GM23248 (cell line): ENCODE measurements at regions not wholly inside any gene's neighbourhood (a gene's known extent, or its start where the extent isn't known, plus 50 kb on each side); places are given as distances from the start of the nearest gene placed in this dataset.

Experiments
- DNase-seq: peaks from one replicate; pipeline ENCODE4 v3.0.0-alpha.2; 2015
- H2AFZ ChIP-seq: fragments of 200-600 bp; sonication (generic); 2 replicates; pipeline ENCODE4 v1.6.1; 2016; ENCODE audit warnings: antibody characterized with exemption
- H3F3A ChIP-seq: fragments of 200-600 bp; sonication (generic); 2 replicates; pipeline ENCODE4 v1.6.1; 2016; ENCODE audit warnings: mild to moderate bottlenecking, antibody characterized with exemption, mixed run types; ENCODE audit not compliant: insufficient read depth
- H3K27ac ChIP-seq: fragments of 200-600 bp; sonication (generic); 2 replicates; pipeline ENCODE4 v1.5.1; 2016; ENCODE audit warnings: mild to moderate bottlenecking
- H3K27me3 ChIP-seq: fragments of 200-600 bp; sonication (generic); replicated peaks from 2 replicates; pipeline ENCODE4 v1.6.1; 2016; ENCODE audit warnings: mild to moderate bottlenecking; ENCODE audit not compliant: insufficient read depth
- H3K36me3 ChIP-seq: fragments of 200-600 bp; sonication (generic); 2 replicates; pipeline ENCODE4 v1.6.1; 2016; ENCODE audit warnings: low read depth, mild to moderate bottlenecking
- H3K4me1 ChIP-seq: fragments of 200-600 bp; sonication (generic); 2 replicates; pipeline ENCODE4 v1.6.1; 2016; ENCODE audit warnings: mild to moderate bottlenecking; ENCODE audit not compliant: insufficient read depth
- H3K4me2 ChIP-seq: fragments of 200-600 bp; sonication (generic); one replicate; pipeline ENCODE4 v1.6.1; 2016; ENCODE audit warnings: mild to moderate bottlenecking; ENCODE audit not compliant: unreplicated experiment
- H3K4me3 ChIP-seq: fragments of 200-600 bp; sonication (generic); 2 replicates; pipeline ENCODE4 v1.5.1; 2016; ENCODE audit warnings: mild to moderate bottlenecking
- H3K79me2 ChIP-seq: fragments of 200-600 bp; sonication (generic); 2 replicates; pipeline ENCODE4 v1.6.1; 2016; ENCODE audit warnings: mild to moderate bottlenecking; ENCODE audit not compliant: insufficient read depth
- H3K9ac ChIP-seq: fragments of 200-600 bp; sonication (generic); 2 replicates; pipeline ENCODE4 v1.6.1; 2016; ENCODE audit warnings: mild to moderate bottlenecking
- H3K9me2 ChIP-seq: fragments of 200-600 bp; sonication (generic); 2 replicates; pipeline ENCODE4 v1.6.1; 2016; ENCODE audit warnings: mixed run types, mild to moderate bottlenecking, moderate library complexity; ENCODE audit not compliant: insufficient read depth
- H3K9me3 ChIP-seq: fragments of 200-600 bp; sonication (generic); one replicate; pipeline ENCODE4 v1.6.1; 2017; ENCODE audit warnings: low read depth
- H4K20me1 ChIP-seq: fragments of 200-600 bp; sonication (generic); 2 replicates; pipeline ENCODE4 v1.6.0; 2016; ENCODE audit not compliant: insufficient read depth
- EZH2 ChIP-seq: fragments of 200-600 bp; sonication (generic); IDR thresholded peaks from 2 replicates; pipeline ENCODE4 v1.6.1; 2018; ENCODE audit warnings: antibody characterized with exemption, mild to moderate bottlenecking; ENCODE audit not compliant: insufficient read depth, poor library complexity, severe bottlenecking
- EZH2phosphoT487 ChIP-seq: fragments of 200-600 bp; sonication (generic); IDR thresholded peaks from 2 replicates; pipeline ENCODE4 v1.6.1; 2018; ENCODE audit warnings: antibody characterized with exemption, moderate library complexity, mild to moderate bottlenecking, low read depth; ENCODE audit not compliant: insufficient read depth
- WGBS, 2 experiments: methylation state at CpG; one replicate each; pipeline ENCODE4 v1.1.6; 2015 to 2017; ENCODE audit warnings: low lambda C conversion rate in 2 of 2, low coverage in 1 of 2; ENCODE audit errors: missing lambda C conversion rate in 2 of 2; 5-methylcytosine and 5-hydroxymethylcytosine counted together
- in situ Hi-C: fragments of 300-500 bp; cut with MboI; formaldehyde crosslinking; loops from 2 replicates; pipeline ENCODE4 v1.15.0; 2020

GRCh38 chr14:94876306-94876705 lies 106.4 kb upstream of the GSC start:
- in situ Hi-C loops, result no loop called here

DNA sequence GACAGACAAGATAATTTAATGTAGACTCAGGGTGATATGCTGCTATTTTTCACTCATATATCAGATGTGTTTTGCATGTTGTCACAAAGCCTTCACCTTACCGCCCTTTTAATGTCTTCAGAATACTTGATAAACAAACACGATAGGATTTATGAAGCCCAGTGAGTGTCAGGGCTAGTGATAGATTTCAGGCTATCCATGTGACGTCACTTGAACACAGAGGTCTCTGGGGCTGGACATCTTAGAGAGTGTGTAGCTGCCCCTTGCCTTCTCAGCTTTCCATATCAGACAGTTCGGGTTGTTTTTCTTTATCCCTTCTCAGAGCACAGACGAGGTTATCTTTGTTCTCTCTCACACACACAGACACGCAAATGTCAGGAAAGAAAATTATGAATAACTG lies 105.3 kb upstream of the GSC start:
- no peaks in the 10 kb centered on the region for H4K20me1 ChIP-seq
- no peak for DNase-seq
- no peak overlapping the region for H3K4me2 ChIP-seq
- H3K9me3 ChIP-seq, result no peaks in the 10 kb centered on the region
- no peak overlapping the region for H3K9ac ChIP-seq
- in situ Hi-C loops, result no loop called here
- no peak overlapping the region for H3K4me3 ChIP-seq
- H3K4me1 ChIP-seq, result no peaks in the 10 kb centered on the region
- H3K27ac ChIP-seq, result no peak overlapping the region
- H3K27me3 ChIP-seq, result no peaks in the 10 kb centered on the region
- H3K79me2 ChIP-seq, result no peaks in the 10 kb centered on the region
- no peaks in the 10 kb centered on the region for H3F3A ChIP-seq
- no peaks in the 10 kb centered on the region for H3K9me2 ChIP-seq
- no peaks in the 10 kb centered on the region for H3K36me3 ChIP-seq
- H2AFZ ChIP-seq, result no peak overlapping the region
- no peak for TF ChIP-seq EZH2
- no peak for TF ChIP-seq EZH2phosphoT487
- WGBS, 2 experiments, result 66 to 71% methylated on average over 6 of the region's 6 CpGs

More at GRCh38 chr14:94876306-94876705, 106.4 kb upstream of the GSC start:
- H3K36me3 ChIP-seq, result no peaks in the 10 kb centered on the region
- DNase-seq, result no peak
- H3K9me2 ChIP-seq, result no peaks in the 10 kb centered on the region
- H3K4me1 ChIP-seq, result no peaks in the 10 kb centered on the region
- H3K4me2 ChIP-seq, result no peak overlapping the region
- H3K27me3 ChIP-seq, result no peaks in the 10 kb centered on the region
- no peak overlapping the region for H2AFZ ChIP-seq
- H3K9me3 ChIP-seq, result no peaks in the 10 kb centered on the region
- H3K79me2 ChIP-seq, result no peaks in the 10 kb centered on the region
- 55 to 60% methylated on average over 4 of the region's 4 CpGs for WGBS, 2 experiments
- TF ChIP-seq EZH2phosphoT487 (no peak), EZH2 (no peak)
- H3F3A ChIP-seq, result no peaks in the 10 kb centered on the region
- H3K9ac ChIP-seq, result no peak overlapping the region
- no peaks in the 10 kb centered on the region for H4K20me1 ChIP-seq
- no peak overlapping the region for H3K4me3 ChIP-seq
- no peak overlapping the region for H3K27ac ChIP-seq

DNA sequence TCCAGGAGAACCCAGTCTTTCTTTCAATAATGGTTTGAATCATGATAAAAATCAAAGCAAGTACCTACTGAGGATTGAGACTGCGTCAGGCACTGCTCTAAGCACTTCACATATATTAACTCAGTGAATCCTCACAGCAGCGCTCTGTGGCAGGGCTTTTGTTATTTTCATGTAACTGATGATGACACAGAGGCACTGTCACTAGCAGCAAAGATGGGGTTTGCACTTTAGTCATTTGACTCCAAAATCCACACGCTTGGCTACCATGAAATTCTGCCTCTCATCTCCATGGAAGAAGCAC lies 98.8 kb upstream of the GSC start:
- no peaks in the 10 kb centered on the region for H3K9me2 ChIP-seq
- H3K36me3 ChIP-seq, result no peaks in the 10 kb centered on the region
- H3K9me3 ChIP-seq, result no peaks in the 10 kb centered on the region
- no peak overlapping the region for H3K9ac ChIP-seq
- no peak overlapping the region for H2AFZ ChIP-seq
- H4K20me1 ChIP-seq, result no peaks in the 10 kb centered on the region
- H3K27ac ChIP-seq, result no peak overlapping the region
- no peaks in the 10 kb centered on the region for H3K4me1 ChIP-seq
- no peak overlapping the region for H3K4me3 ChIP-seq
- TF ChIP-seq EZH2phosphoT487, result no peak
- TF ChIP-seq EZH2, result no peak
- no peak overlapping the region for H3K4me2 ChIP-seq
- no peaks in the 10 kb centered on the region for H3K79me2 ChIP-seq
- no peaks in the 10 kb centered on the region for H3F3A ChIP-seq
- WGBS, 2 experiments, result 82 to 88% methylated on average over 3 of the region's 3 CpGs
- DNase-seq, result no peak
- in situ Hi-C loops, result no loop called here
- 0 out of 2 replicates have a peak, but pooled peaks cover 3% of the 10 kb centered on the region for H3K27me3 ChIP-seq

DNA sequence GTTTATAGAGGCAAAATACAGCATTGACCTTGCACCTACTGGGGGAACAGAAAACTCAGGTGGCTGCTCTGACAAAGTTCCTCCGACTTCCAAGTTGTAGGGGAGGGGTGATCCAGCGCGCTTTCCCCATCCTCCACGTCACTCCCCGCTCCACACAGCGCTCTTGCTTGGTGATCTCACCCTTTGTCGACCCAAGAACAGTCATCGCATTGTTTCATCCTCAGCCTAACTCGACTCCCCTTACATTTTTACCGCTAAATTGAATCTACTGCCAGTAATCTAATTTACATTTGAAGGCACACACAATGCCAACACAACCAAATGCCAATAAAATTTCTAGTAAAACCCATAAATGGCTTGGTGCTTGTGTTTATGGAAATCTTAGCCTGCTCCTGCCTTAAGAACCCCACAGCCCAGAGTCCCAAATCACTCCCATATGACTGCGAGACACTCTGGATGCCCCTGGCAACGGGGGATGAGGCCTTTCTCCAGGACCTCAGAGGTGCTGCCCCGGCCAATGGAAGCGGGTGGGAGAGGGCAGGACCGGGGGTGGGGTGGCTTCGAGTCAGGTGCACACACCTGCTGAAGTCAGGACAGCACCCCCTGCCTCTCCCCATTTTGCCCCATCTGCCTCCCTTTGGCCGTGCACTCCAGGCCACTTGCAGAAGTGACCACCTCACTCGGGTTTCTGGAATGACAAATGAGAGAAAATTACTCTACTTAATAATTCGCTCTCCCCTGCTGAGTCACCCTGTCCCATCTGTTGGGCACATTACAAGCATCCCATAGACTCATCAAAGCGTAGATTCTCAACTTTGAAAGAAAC lies 98.2 kb upstream of the GSC start:
- H3K9ac ChIP-seq, result no peak overlapping the region
- H3K9me2 ChIP-seq, result no peaks in the 10 kb centered on the region
- no peak overlapping the region for H3K27ac ChIP-seq
- H3K4me1 ChIP-seq, result no peaks in the 10 kb centered on the region
- WGBS, 2 experiments, result 12 to 19% methylated on average over 19 to 20 of the region's 20 CpGs
- 0 out of 2 replicates have a peak, but pooled peaks cover 3% of the 10 kb centered on the region for H3K27me3 ChIP-seq
- no peak overlapping the region for H2AFZ ChIP-seq
- H3K36me3 ChIP-seq, result no peaks in the 10 kb centered on the region
- TF ChIP-seq EZH2phosphoT487 (no peak), EZH2 (no peak)
- H3K4me2 ChIP-seq, result no peak overlapping the region
- H3K4me3 ChIP-seq, result no peak overlapping the region
- peak; percentile 63 for DNase-seq
- H4K20me1 ChIP-seq, result no peaks in the 10 kb centered on the region
- H3F3A ChIP-seq, result no peaks in the 10 kb centered on the region
- in situ Hi-C loops, result no loop called here
- no peaks in the 10 kb centered on the region for H3K9me3 ChIP-seq
- H3K79me2 ChIP-seq, result no peaks in the 10 kb centered on the region

DNA sequence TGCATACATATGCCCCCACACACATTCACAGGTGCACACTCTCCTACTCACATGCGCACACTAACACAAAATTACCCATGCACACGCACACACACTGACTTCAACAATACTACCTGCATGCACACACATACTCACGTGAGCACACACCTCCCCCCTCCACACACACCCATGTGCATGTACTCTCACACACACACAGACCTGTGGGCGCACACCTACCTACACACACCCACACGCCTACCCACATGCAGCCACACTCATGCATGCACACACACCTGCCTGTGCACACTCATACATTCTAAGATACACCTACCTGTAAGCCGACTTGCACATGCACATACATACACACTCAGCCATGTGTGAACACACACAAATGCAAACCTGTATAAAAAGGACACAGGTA lies 97.3 kb upstream of the GSC start:
- Histone ChIP-seq H3F3A (no peaks in the 10 kb centered on the region), H3K27me3 (0 out of 2 replicates have a peak, but pooled peaks cover 3% of the 10 kb centered on the region), H3K9me2 (no peaks in the 10 kb centered on the region), H3K36me3 (no peaks in the 10 kb centered on the region), H3K9me3 (no peaks in the 10 kb centered on the region), H3K4me2 (no peak overlapping the region), H2AFZ (no peak overlapping the region), H3K4me1 (no peaks in the 10 kb centered on the region), H3K4me3 (no peak overlapping the region), H3K79me2 (no peaks in the 10 kb centered on the region), H3K27ac (no peak overlapping the region), H4K20me1 (no peaks in the 10 kb centered on the region), H3K9ac (no peak overlapping the region)
- no peak for TF ChIP-seq EZH2
- TF ChIP-seq EZH2phosphoT487, result no peak
- in situ Hi-C loops, result no loop called here
- DNase-seq, result no peak
- WGBS, 2 experiments, result 83 to 85% methylated on average over 6 of the region's 6 CpGs
